ENCODE measurements at regions not wholly inside any gene's neighbourhood (a gene's known extent, or its start where the extent isn't known, plus 50 kb on each side); places are given as distances from the start of the nearest gene placed in this dataset.

DNA sequence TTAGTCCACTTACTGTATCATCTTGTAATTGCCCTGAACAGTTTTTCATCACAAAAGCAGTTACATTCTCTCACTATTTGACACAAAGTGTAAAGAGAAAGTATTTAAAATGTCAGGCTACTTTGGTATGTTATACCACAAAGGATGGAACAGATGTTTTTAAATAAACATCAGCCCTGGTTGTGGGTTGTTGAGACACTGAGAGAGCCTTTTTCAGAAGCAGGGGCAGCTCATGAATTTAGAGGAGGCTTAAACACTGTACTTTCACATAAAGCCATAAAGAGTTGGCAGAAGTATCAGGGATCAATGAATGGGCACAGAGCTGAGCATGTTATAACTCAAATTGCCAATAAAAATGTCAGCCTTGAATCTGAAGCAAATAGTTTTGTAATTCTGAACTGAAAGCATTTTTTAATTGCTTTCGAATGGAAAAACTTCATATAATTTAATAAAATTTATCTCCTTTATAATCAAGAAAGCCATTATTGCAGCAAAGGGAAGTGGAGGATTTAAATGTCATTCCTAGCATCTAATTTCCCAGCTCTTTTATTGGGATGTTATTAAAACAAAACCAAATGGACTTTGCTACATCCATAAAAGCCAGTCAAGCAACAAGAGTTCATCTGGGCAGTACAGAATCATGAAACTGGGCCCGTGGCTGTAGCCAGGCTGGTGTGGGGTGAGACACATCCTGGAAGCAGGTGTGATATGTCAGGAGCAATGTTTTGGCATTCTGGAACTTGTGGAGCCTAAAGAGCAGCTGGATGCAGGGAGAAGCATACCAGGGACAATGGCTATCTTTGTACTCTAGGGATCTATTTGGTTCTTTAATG lies 95.1 kb upstream of the NT5C1B start:
- Mint-ChIP-seq H3K4me3 (ENCODE audit: low read depth, unreplicated experiment) (no peak overlapping the region), H3K4me1 (ENCODE audit: low read depth, unreplicated experiment) (no peaks in the 10 kb centered on the region), H3K27ac (ENCODE audit: unreplicated experiment) (no peak overlapping the region), H3K27me3 (ENCODE audit: unreplicated experiment) (no peaks in the 10 kb centered on the region), H3K36me3 (ENCODE audit: insufficient read depth, unreplicated experiment) (no peaks in the 10 kb centered on the region), H3K9me3 (ENCODE audit: low read depth, unreplicated experiment) (peaks cover 8% of the 10 kb centered on the region)
- CTCF ChIA-PET: no interaction called here
- intact Hi-C loops (cut with micrococcal nuclease; ENCODE audit: unreplicated experiment): no loop called here
- no peak for DNase-seq
- TF ChIP-seq, protein P1, sequence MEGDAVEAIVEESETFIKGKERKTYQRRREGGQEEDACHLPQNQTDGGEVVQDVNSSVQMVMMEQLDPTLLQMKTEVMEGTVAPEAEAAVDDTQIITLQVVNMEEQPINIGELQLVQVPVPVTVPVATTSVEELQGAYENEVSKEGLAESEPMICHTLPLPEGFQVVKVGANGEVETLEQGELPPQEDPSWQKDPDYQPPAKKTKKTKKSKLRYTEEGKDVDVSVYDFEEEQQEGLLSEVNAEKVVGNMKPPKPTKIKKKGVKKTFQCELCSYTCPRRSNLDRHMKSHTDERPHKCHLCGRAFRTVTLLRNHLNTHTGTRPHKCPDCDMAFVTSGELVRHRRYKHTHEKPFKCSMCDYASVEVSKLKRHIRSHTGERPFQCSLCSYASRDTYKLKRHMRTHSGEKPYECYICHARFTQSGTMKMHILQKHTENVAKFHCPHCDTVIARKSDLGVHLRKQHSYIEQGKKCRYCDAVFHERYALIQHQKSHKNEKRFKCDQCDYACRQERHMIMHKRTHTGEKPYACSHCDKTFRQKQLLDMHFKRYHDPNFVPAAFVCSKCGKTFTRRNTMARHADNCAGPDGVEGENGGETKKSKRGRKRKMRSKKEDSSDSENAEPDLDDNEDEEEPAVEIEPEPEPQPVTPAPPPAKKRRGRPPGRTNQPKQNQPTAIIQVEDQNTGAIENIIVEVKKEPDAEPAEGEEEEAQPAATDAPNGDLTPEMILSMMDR (IDR thresholded peaks at IDR 0.05; ENCODE audit: unreplicated experiment): no peak
- no TSS peak for BruUV-seq (replicated peaks)

DNA sequence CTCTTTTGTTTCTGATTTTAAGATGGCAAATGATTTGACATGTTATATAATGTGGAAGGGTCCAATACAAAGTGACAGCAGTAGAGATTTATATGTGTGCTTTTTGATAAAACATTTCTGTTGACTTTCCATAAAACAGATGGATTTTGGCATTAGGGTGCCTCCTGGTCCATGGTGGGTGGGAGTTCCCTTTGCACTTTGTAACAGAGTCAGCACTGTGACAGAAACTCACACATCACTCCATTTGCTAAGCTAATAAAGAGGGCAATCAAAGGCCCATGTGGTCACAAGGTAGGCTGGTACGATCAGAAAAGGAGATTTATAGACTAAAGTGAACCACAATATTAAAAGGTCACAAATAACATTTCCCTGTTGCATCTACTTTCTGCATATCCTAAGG lies 93.3 kb upstream of the NT5C1B start:
- no peak for DNase-seq
- TF ChIP-seq, protein P1 (IDR thresholded peaks at IDR 0.05; ENCODE audit: unreplicated experiment): no peak
- intact Hi-C loops (cut with micrococcal nuclease; ENCODE audit: unreplicated experiment): no loop called here
- Mint-ChIP-seq H3K27me3 (ENCODE audit: unreplicated experiment) (no peaks in the 10 kb centered on the region), H3K9me3 (ENCODE audit: low read depth, unreplicated experiment) (peaks cover 11% of the 10 kb centered on the region), H3K36me3 (ENCODE audit: insufficient read depth, unreplicated experiment) (no peaks in the 10 kb centered on the region), H3K4me3 (ENCODE audit: low read depth, unreplicated experiment) (no peak overlapping the region), H3K4me1 (ENCODE audit: low read depth, unreplicated experiment) (no peaks in the 10 kb centered on the region), H3K27ac (ENCODE audit: unreplicated experiment) (no peak overlapping the region)
- no TSS peak for BruUV-seq (replicated peaks)
- CTCF ChIA-PET: no interaction called here

DNA sequence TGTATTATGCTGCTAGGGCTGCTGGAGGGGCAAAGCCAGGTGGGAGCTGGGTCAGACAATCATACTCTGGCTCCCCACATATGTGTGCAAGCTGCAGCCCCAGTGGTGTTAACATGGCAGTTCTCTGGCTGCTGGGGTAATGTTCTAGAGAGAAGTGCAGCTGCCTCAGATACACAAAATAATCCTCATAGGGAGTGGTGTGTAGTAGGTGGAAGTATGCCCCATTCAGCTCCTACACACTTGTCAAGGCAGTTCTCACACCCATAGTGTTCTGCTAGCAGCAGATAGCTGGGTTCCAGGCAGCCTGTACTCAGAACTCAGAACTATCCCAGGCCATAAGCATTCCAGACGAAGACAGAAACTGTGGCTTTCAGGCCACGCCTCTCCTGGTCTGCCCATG lies 87.9 kb upstream of the NT5C1B start:
- Mint-ChIP-seq H3K27me3 (ENCODE audit: unreplicated experiment) (no peaks in the 10 kb centered on the region), H3K4me1 (ENCODE audit: low read depth, unreplicated experiment) (no peaks in the 10 kb centered on the region)

DNA sequence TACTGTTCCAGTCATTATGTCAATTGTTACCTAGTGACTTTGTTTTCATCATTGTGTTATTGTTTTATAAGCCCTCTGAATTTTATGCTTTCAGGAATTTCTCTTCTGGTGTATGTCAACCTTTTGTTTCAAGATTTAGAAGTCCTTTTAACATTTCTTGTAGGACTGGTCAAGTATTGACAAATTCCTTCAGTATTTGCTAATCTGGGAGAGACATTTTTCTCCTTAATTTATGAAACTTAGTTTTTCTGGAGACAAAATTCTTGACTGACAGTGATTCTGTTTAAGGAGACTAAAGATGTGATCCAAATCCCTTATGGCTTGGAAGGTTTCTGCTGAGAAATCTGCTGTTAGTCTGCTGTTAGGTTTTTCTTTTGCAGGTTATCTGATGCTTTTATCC lies 84.9 kb upstream of the NT5C1B start:
- Mint-ChIP-seq H3K4me1 (ENCODE audit: low read depth, unreplicated experiment) (no peaks in the 10 kb centered on the region), H3K27me3 (ENCODE audit: unreplicated experiment) (no peaks in the 10 kb centered on the region), H3K9me3 (ENCODE audit: low read depth, unreplicated experiment) (peaks cover 8% of the 10 kb centered on the region), H3K4me3 (ENCODE audit: low read depth, unreplicated experiment) (no peak overlapping the region), H3K27ac (ENCODE audit: unreplicated experiment) (no peak overlapping the region), H3K36me3 (ENCODE audit: insufficient read depth, unreplicated experiment) (no peaks in the 10 kb centered on the region)
- CTCF ChIA-PET: no interaction called here
- TF ChIP-seq, protein P1 (IDR thresholded peaks at IDR 0.05; ENCODE audit: unreplicated experiment): no peak
- intact Hi-C loops (cut with micrococcal nuclease; ENCODE audit: unreplicated experiment): no loop called here
- no peak for DNase-seq
- BruUV-seq (replicated peaks): no TSS peak

More for the DNA sequence above, 87.9 kb upstream of the NT5C1B start:
- Mint-ChIP-seq H3K27ac (ENCODE audit: unreplicated experiment) (no peak overlapping the region), H3K4me3 (ENCODE audit: low read depth, unreplicated experiment) (no peak overlapping the region), H3K36me3 (ENCODE audit: insufficient read depth, unreplicated experiment) (no peaks in the 10 kb centered on the region), H3K9me3 (ENCODE audit: low read depth, unreplicated experiment) (peaks cover 16% of the 10 kb centered on the region)
- BruUV-seq (replicated peaks): no TSS peak
- intact Hi-C loops (cut with micrococcal nuclease; ENCODE audit: unreplicated experiment): no loop called here
- TF ChIP-seq, protein P1 (IDR thresholded peaks at IDR 0.05; ENCODE audit: unreplicated experiment): no peak
- DNase-seq: no peak
- CTCF ChIA-PET: no interaction called here

Data from Calu3 (cell line).